ENCODE measurements at regions not wholly inside any gene's neighbourhood (a gene's known extent, or its start where the extent isn't known, plus 50 kb on each side); places are given as distances from the start of the nearest gene placed in this dataset.

DNA sequence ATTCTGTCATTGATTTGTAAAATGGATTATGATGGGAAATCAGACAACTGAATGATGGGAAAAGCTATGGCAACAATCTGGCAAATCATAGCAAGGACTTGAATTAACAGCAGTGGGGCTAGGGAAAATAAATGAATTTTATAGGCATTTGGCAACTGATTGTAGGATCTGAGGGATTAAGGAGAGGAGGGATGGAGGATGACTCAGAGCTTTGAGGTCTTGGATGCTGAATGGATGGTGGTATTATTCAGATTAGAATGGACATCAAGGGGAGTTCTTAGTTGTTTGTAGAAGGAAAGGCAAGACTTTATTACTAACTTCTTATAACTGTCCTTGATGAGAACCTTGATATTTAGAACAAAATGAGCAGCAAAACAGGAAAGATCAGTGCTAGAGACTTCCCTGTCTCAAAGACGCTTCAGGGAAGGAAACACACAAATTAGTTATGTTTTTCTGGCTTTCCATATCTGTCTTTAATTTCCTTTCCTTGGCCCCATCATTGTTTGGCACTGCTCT is 51.4 kb upstream of the HHIP start:
- no peak for DNase-seq (ENCODE audit: low spot score)
- no peak for ATAC-seq
- Mint-ChIP-seq H3K27me3 (ENCODE audit: low read depth) (no peaks in the 10 kb centered on the region), H3K36me3 (no peaks in the 10 kb centered on the region), H3K27ac (no peak overlapping the region), H3K4me1 (no peaks in the 10 kb centered on the region), H3K4me3 (no peak overlapping the region), H3K9me3 (peaks cover 8% of the 10 kb centered on the region; the same call in 1 of the 2 replicates)
- CTCF ChIA-PET: no interaction called here
- TF ChIP-seq ELF4 (CRISPR knock-in tag; IDR thresholded peaks at IDR 0.05; ENCODE audit: low read depth): no peak
- TF ChIP-seq HMGA2 (CRISPR knock-in tag; IDR thresholded peaks at IDR 0.05): no peak
- no peak for TF ChIP-seq JUN (CRISPR knock-in tag; IDR thresholded peaks at IDR 0.05)
- TF ChIP-seq, protein P1, sequence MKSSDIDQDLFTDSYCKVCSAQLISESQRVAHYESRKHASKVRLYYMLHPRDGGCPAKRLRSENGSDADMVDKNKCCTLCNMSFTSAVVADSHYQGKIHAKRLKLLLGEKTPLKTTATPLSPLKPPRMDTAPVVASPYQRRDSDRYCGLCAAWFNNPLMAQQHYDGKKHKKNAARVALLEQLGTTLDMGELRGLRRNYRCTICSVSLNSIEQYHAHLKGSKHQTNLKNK (CRISPR knock-in tag; IDR thresholded peaks at IDR 0.05): no peak
- TF ChIP-seq SP1 (CRISPR knock-in tag; conservative IDR thresholded peaks at IDR 0.05): no peak
- TF ChIP-seq, protein P2, sequence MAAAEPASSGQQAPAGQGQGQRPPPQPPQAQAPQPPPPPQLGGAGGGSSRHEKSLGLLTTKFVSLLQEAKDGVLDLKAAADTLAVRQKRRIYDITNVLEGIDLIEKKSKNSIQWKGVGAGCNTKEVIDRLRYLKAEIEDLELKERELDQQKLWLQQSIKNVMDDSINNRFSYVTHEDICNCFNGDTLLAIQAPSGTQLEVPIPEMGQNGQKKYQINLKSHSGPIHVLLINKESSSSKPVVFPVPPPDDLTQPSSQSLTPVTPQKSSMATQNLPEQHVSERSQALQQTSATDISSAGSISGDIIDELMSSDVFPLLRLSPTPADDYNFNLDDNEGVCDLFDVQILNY (CRISPR knock-in tag; IDR thresholded peaks at IDR 0.05): no peak
- TF ChIP-seq, protein P3, sequence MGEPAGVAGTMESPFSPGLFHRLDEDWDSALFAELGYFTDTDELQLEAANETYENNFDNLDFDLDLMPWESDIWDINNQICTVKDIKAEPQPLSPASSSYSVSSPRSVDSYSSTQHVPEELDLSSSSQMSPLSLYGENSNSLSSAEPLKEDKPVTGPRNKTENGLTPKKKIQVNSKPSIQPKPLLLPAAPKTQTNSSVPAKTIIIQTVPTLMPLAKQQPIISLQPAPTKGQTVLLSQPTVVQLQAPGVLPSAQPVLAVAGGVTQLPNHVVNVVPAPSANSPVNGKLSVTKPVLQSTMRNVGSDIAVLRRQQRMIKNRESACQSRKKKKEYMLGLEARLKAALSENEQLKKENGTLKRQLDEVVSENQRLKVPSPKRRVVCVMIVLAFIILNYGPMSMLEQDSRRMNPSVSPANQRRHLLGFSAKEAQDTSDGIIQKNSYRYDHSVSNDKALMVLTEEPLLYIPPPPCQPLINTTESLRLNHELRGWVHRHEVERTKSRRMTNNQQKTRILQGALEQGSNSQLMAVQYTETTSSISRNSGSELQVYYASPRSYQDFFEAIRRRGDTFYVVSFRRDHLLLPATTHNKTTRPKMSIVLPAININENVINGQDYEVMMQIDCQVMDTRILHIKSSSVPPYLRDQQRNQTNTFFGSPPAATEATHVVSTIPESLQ (CRISPR knock-in tag; IDR thresholded peaks at IDR 0.05): no peak
- TF ChIP-seq, protein P4, sequence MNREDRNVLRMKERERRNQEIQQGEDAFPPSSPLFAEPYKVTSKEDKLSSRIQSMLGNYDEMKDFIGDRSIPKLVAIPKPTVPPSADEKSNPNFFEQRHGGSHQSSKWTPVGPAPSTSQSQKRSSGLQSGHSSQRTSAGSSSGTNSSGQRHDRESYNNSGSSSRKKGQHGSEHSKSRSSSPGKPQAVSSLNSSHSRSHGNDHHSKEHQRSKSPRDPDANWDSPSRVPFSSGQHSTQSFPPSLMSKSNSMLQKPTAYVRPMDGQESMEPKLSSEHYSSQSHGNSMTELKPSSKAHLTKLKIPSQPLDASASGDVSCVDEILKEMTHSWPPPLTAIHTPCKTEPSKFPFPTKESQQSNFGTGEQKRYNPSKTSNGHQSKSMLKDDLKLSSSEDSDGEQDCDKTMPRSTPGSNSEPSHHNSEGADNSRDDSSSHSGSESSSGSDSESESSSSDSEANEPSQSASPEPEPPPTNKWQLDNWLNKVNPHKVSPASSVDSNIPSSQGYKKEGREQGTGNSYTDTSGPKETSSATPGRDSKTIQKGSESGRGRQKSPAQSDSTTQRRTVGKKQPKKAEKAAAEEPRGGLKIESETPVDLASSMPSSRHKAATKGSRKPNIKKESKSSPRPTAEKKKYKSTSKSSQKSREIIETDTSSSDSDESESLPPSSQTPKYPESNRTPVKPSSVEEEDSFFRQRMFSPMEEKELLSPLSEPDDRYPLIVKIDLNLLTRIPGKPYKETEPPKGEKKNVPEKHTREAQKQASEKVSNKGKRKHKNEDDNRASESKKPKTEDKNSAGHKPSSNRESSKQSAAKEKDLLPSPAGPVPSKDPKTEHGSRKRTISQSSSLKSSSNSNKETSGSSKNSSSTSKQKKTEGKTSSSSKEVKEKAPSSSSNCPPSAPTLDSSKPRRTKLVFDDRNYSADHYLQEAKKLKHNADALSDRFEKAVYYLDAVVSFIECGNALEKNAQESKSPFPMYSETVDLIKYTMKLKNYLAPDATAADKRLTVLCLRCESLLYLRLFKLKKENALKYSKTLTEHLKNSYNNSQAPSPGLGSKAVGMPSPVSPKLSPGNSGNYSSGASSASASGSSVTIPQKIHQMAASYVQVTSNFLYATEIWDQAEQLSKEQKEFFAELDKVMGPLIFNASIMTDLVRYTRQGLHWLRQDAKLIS (CRISPR knock-in tag; IDR thresholded peaks at IDR 0.05; ENCODE audit: borderline replicate concordance): no peak
- no peak for TF ChIP-seq SOX15 (CRISPR knock-in tag; IDR thresholded peaks at IDR 0.05)
- no peak for TF ChIP-seq NFE2L1 (CRISPR knock-in tag; IDR thresholded peaks at IDR 0.05)
- no peak for TF ChIP-seq OVOL2 (CRISPR knock-in tag; IDR thresholded peaks at IDR 0.05; ENCODE audit: borderline replicate concordance)
- no peak for TF ChIP-seq ESRRA (CRISPR knock-in tag; IDR thresholded peaks at IDR 0.05; ENCODE audit: borderline replicate concordance)
- TF ChIP-seq, protein P5, sequence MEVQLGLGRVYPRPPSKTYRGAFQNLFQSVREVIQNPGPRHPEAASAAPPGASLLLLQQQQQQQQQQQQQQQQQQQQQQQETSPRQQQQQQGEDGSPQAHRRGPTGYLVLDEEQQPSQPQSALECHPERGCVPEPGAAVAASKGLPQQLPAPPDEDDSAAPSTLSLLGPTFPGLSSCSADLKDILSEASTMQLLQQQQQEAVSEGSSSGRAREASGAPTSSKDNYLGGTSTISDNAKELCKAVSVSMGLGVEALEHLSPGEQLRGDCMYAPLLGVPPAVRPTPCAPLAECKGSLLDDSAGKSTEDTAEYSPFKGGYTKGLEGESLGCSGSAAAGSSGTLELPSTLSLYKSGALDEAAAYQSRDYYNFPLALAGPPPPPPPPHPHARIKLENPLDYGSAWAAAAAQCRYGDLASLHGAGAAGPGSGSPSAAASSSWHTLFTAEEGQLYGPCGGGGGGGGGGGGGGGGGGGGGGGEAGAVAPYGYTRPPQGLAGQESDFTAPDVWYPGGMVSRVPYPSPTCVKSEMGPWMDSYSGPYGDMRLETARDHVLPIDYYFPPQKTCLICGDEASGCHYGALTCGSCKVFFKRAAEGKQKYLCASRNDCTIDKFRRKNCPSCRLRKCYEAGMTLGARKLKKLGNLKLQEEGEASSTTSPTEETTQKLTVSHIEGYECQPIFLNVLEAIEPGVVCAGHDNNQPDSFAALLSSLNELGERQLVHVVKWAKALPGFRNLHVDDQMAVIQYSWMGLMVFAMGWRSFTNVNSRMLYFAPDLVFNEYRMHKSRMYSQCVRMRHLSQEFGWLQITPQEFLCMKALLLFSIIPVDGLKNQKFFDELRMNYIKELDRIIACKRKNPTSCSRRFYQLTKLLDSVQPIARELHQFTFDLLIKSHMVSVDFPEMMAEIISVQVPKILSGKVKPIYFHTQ (CRISPR knock-in tag; IDR thresholded peaks at IDR 0.05): no peak
- TF ChIP-seq, protein P6, sequence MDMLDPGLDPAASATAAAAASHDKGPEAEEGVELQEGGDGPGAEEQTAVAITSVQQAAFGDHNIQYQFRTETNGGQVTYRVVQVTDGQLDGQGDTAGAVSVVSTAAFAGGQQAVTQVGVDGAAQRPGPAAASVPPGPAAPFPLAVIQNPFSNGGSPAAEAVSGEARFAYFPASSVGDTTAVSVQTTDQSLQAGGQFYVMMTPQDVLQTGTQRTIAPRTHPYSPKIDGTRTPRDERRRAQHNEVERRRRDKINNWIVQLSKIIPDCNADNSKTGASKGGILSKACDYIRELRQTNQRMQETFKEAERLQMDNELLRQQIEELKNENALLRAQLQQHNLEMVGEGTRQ (CRISPR knock-in tag; IDR thresholded peaks at IDR 0.05): no peak
- TF ChIP-seq GTF2I (CRISPR knock-in tag; conservative IDR thresholded peaks at IDR 0.05): no peak
- TF ChIP-seq NR2C2 (CRISPR knock-in tag; IDR thresholded peaks at IDR 0.05): no peak
- TF ChIP-seq KAT7 (CRISPR knock-in tag; IDR thresholded peaks at IDR 0.05; ENCODE audit: borderline replicate concordance): no peak
- TF ChIP-seq NFATC4 (CRISPR knock-in tag; IDR thresholded peaks at IDR 0.05): no peak
- POLR2A ChIA-PET: no interaction called here

Data from WTC11 (cell line).